GM13977 (cell line): ENCODE measurements at regions not wholly inside any gene's neighbourhood (a gene's known extent, or its start where the extent isn't known, plus 50 kb on each side); places are given as distances from the start of the nearest gene placed in this dataset.

ENCODE experiments used
- DNase-seq: peaks from one replicate; pipeline ENCODE4 v3.0.0; 2012; ENCODE audit warnings: low spot score
- CTCF ChIP-seq: IDR thresholded peaks from 2 replicates; pipeline ENCODE4 v1.5.1; 2012; ENCODE audit warnings: mild to moderate bottlenecking, control low read depth; ENCODE audit not compliant: insufficient read depth; ENCODE audit errors: extremely low read depth, missing control alignments
- in situ Hi-C: fragments of 300-500 bp; cut with MboI; formaldehyde crosslinking; loops from one replicate; pipeline ENCODE4 v1.12.0; 2022; ENCODE audit warnings: low sequenced_read_pairs, low pct_unique_long_range_greater_than_20kb, mixed read lengths, inconsistent platforms; ENCODE audit not compliant: unreplicated experiment

- in situ Hi-C loops: no loop called here
- no peak for TF ChIP-seq CTCF
- no peak for DNase-seq
Measured at GRCh38 chr1:195790514-195791168, 817.6 kb downstream of the KCNT2 start.

GRCh38 chr1:195789321-195789720 lies 818.9 kb downstream of the KCNT2 start:
- no peak for TF ChIP-seq CTCF
- in situ Hi-C loops: no loop called here
- DNase-seq: no peak

- TF ChIP-seq CTCF: no peak
- DNase-seq: no peak
- in situ Hi-C loops: no loop called here
Measured at GRCh38 chr1:195788721-195789120, 819.5 kb downstream of the KCNT2 start.

GRCh38 chr1:195785830-195786229 lies 822.4 kb downstream of the KCNT2 start:
- no peak for TF ChIP-seq CTCF
- no peak for DNase-seq
- in situ Hi-C loops: no loop called here

GRCh38 chr1:195773931-195774330 lies 834.3 kb downstream of the KCNT2 start:
- no peak for TF ChIP-seq CTCF
- in situ Hi-C loops: no loop called here
- no peak for DNase-seq

- no peak for DNase-seq
- in situ Hi-C loops: no loop called here
- no peak for TF ChIP-seq CTCF
Measured at GRCh38 chr1:195769461-195769860, 838.8 kb downstream of the KCNT2 start.
